ENCODE measurements at regions not wholly inside any gene's neighbourhood (a gene's known extent, or its start where the extent isn't known, plus 50 kb on each side); places are given as distances from the start of the nearest gene placed in this dataset.

DNA sequence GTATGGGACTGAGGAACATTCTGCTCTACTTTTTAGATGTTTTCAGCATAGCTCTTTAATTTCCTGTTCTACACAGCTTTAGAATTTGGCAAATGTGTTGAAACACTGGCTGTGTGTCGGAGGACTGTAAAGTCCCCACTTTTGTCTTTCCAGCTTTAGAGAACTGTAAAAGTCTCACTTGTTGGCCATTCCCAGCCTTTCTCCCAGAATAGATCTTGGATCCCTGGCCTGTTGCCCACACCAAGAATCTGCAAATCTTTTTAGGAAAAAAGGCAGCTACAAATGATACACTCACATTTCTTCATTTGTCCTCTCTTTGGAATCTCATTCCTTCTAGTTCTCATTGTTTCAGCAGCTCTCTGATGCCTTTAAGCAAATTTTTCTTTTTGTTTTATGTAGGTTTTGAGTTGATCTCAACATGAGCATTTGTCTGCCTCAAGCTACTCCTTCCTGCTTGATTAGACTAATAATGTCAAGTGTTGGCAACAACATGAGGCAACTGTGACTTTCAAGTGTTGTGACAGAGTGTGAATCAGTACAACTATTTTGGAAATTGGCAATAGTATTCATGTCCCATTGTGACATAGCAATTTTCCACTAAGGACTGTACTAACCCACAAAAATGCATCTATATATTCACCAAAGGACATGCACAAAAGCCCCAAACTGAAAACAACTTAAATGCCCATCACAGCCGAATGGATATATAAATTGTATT lies 610.8 kb downstream of the EPHA4 start:
- H3K4me3 ChIP-seq = no peak overlapping the region
- no peaks in the 10 kb centered on the region for H3K36me3 ChIP-seq
- TF ChIP-seq CTCF (IDR thresholded peaks at IDR 0.05) = no peak
- TF ChIP-seq POLR2AphosphoS5 (IDR thresholded peaks at IDR 0.05; ENCODE audit: insufficient read depth in 1 of 2, low read depth in 1 of 2) = no peak
- TF ChIP-seq POLR2A (IDR thresholded peaks at IDR 0.05) = no peak
- no peaks in the 10 kb centered on the region for H3K27me3 ChIP-seq
- intact Hi-C loops (cut with DNase I) = no loop called here
- no peaks in the 10 kb centered on the region for H3K9me3 ChIP-seq
- no peak overlapping the region for H3K27ac ChIP-seq
- H3K4me1 ChIP-seq = peaks cover 6% of the 10 kb centered on the region
- DNase-seq (ENCODE audit: extremely low spot score in 2 of 2) = no peak

DNA sequence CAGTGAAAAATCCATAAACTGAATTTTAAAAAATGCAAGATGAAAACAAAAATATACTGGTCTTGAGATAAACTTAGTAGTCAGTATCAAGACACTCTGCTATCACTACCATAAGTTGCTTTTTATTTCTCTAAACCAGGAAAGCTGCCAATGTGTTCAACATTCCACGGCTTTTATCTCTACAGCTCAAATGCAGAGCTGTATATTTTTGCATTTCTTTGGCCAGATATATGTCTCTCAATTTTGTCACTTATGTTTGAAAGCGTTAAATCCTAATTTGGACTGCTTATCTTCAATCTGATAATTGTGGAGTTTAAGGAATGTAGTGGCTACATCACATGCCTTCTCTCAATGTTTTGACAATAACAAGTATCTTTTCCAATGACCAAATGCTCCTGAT lies 609.5 kb downstream of the EPHA4 start:
- H3K4me3 ChIP-seq = no peak overlapping the region
- no peak overlapping the region for H3K27ac ChIP-seq
- intact Hi-C loops (cut with DNase I) = no loop called here
- H3K27me3 ChIP-seq = no peaks in the 10 kb centered on the region
- H3K9me3 ChIP-seq = no peaks in the 10 kb centered on the region
- peaks cover 6% of the 10 kb centered on the region for H3K4me1 ChIP-seq
- TF ChIP-seq POLR2A (IDR thresholded peaks at IDR 0.05) (no peak), POLR2AphosphoS5 (IDR thresholded peaks at IDR 0.05; ENCODE audit: insufficient read depth in 1 of 2, low read depth in 1 of 2) (no peak), CTCF (IDR thresholded peaks at IDR 0.05) (no peak)
- DNase-seq (ENCODE audit: extremely low spot score in 2 of 2) = no peak
- H3K36me3 ChIP-seq = no peaks in the 10 kb centered on the region

DNA sequence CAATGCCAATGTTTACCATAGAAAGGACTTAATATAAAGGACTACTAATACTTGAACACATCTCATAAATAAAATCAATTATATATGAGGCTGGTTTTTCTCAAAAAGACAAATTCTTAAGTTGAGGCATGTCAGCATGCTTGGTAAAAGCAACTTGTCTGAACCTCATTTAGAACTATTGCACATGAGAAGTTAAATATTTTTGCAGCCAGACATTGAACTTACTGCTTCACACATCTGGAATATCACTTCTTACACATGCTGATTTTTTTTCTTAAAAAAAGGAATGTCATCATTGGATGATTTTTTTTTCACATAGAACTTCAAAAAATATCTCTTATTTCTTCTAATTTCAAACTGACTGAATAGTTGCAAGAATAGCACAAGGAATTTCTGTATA lies 609.0 kb downstream of the EPHA4 start:
- no peak for DNase-seq (ENCODE audit: extremely low spot score in 2 of 2)
- Histone ChIP-seq H3K27ac (no peak overlapping the region), H3K9me3 (no peaks in the 10 kb centered on the region), H3K4me1 (peaks cover 6% of the 10 kb centered on the region), H3K36me3 (no peaks in the 10 kb centered on the region), H3K4me3 (no peak overlapping the region), H3K27me3 (no peaks in the 10 kb centered on the region)
- TF ChIP-seq POLR2A (IDR thresholded peaks at IDR 0.05) (no peak), POLR2AphosphoS5 (IDR thresholded peaks at IDR 0.05; ENCODE audit: insufficient read depth in 1 of 2, low read depth in 1 of 2) (no peak), CTCF (IDR thresholded peaks at IDR 0.05) (no peak)
- intact Hi-C loops (cut with DNase I) = no loop called here

DNA sequence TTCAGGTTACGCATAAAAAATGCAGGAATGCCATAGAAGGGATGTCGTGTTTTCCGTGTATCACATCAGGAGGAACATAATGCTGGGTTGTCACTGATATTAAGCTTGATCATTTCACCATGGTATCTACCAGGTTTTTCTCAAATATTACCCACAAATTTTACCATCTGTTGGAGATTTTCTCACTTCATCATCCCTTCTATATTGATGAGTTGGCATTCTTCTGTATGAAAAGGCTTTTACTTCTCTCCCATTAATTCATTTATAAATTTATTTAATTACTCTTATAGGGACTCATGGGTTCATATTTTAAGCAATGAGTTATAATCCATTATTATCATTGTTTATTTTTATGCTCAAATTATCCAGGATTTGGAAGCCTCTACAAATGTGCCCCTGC lies 608.2 kb downstream of the EPHA4 start:
- Histone ChIP-seq H3K4me1 (peaks cover 6% of the 10 kb centered on the region), H3K36me3 (no peaks in the 10 kb centered on the region), H3K4me3 (no peak overlapping the region), H3K9me3 (no peaks in the 10 kb centered on the region), H3K27me3 (no peaks in the 10 kb centered on the region), H3K27ac (no peak overlapping the region)
- TF ChIP-seq CTCF (IDR thresholded peaks at IDR 0.05) (no peak), POLR2A (IDR thresholded peaks at IDR 0.05) (no peak), POLR2AphosphoS5 (IDR thresholded peaks at IDR 0.05; ENCODE audit: insufficient read depth in 1 of 2, low read depth in 1 of 2) (no peak)
- DNase-seq (ENCODE audit: extremely low spot score in 2 of 2) = no peak
- intact Hi-C loops (cut with DNase I) = no loop called here

DNA sequence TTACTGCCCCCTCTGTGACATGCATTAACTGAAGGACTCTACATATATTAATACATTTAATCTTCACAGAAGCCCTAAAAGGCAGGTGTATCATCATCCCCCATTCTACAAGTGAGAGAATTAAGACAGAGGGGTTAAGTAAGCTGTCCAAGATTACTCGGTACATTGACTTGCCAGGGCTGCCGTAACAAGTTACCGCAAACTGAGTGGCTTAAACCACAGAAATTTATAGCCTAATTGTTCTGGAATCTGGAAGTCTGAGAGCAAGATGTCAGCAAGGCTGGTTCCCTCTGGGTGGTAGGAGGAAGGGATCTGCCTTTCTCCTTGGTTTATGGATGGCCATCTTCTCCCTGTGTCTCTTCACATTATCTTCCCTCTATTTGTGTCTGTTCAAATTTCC lies 605.5 kb downstream of the EPHA4 start:
- H3K4me3 ChIP-seq = no peak overlapping the region
- no peaks in the 10 kb centered on the region for H3K36me3 ChIP-seq
- H3K4me1 ChIP-seq = no peaks in the 10 kb centered on the region
- intact Hi-C loops (cut with DNase I) = no loop called here
- H3K27me3 ChIP-seq = no peaks in the 10 kb centered on the region
- no peak for DNase-seq (ENCODE audit: extremely low spot score in 2 of 2)
- no peaks in the 10 kb centered on the region for H3K9me3 ChIP-seq
- TF ChIP-seq CTCF (IDR thresholded peaks at IDR 0.05) = no peak
- TF ChIP-seq POLR2A (IDR thresholded peaks at IDR 0.05) = no peak
- TF ChIP-seq POLR2AphosphoS5 (IDR thresholded peaks at IDR 0.05; ENCODE audit: insufficient read depth in 1 of 2, low read depth in 1 of 2) = no peak
- no peak overlapping the region for H3K27ac ChIP-seq
